Activated naive CD4-positive, alpha-beta T cell treated with anti-CD3 and anti-CD28 coated beads, Interleukin-2, amount 10 ng/mL, durations not matched to agents 7 days and 5 days (primary cell): ENCODE measurements at regions not wholly inside any gene's neighbourhood (a gene's known extent, or its start where the extent isn't known, plus 50 kb on each side); places are given as distances from the start of the nearest gene placed in this dataset.
"Not testable (repeated sequence)": the region's sequence is repeated elsewhere in the genome, so short reads cannot be mapped to it uniquely, and the experiment has no call there.

ENCODE experiments used
- CTCF ChIA-PET: fragments of 350-600 bp; sonication (Branson Sonifier 250); formaldehyde crosslinking; loops from one replicate; lab custom pipeline; 2021; ENCODE audit warnings: antibody characterized with exemption; lab: Charles Lee
- DNase-seq: peaks from one replicate; pipeline ENCODE4 v3.0.0-alpha.2; 2020
- H3K27ac Mint-ChIP-seq: one replicate; pipeline ENCODE4 v1.8.0; 2021; ENCODE audit warnings: mild to moderate bottlenecking, moderate library complexity, mixed read lengths
- H3K27me3 Mint-ChIP-seq: one replicate; pipeline ENCODE4 v1.8.0; 2021; ENCODE audit warnings: mild to moderate bottlenecking, mixed read lengths
- H3K36me3 Mint-ChIP-seq: one replicate; pipeline ENCODE4 v1.8.0; 2021; ENCODE audit warnings: mixed read lengths
- H3K4me1 Mint-ChIP-seq: one replicate; pipeline ENCODE4 v1.8.0; 2021; ENCODE audit warnings: mixed read lengths
- H3K4me3 Mint-ChIP-seq: one replicate; pipeline ENCODE4 v1.8.0; 2021; ENCODE audit warnings: mild to moderate bottlenecking, moderate library complexity, mixed read lengths
- H3K9me3 Mint-ChIP-seq: one replicate; pipeline ENCODE4 v1.8.0; 2021; ENCODE audit warnings: mixed read lengths

DNA sequence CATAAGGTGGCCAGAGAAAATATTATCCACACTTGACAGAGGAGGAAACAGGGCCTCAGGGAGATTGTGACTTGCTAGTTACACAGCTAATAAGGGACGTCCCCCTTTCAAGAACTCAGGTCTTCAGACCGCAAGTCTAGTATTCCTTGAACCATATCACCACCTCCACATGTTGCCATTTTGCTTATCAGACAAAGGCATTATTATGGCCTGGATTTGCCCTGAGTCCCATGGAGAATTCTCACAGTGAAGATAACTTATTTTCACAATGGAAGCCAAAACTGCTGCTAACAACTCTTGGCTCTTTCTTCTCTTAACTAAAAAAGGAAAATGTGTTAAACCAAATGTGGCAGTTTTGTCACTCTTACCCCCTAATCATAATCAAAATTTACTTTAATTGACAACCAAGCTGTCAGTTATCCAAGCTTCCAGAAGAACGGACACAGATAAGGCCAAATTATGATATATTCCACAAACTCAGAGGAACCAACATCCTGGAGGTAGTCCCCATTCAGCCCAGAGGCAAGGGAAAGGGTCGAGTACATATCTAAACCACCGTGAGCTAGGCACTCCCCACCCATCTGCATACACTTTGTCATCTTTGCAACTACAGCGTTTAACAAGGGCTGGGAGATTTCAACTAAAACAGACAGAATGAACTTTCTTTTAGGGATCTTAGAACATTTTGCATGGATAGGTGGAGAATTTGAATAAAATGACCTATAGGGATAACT lies 63.6 kb upstream of the THBS1 start:
- H3K27me3 Mint-ChIP-seq, result peaks cover 14% of the 10 kb centered on the region
- no peak for DNase-seq
- H3K9me3 Mint-ChIP-seq, result peaks cover 8% of the 10 kb centered on the region
- CTCF ChIA-PET, result no interaction called here
- no peak overlapping the region for H3K4me3 Mint-ChIP-seq
- no peaks in the 10 kb centered on the region for H3K4me1 Mint-ChIP-seq
- H3K36me3 Mint-ChIP-seq, result no peaks in the 10 kb centered on the region
- no peak overlapping the region for H3K27ac Mint-ChIP-seq

DNA sequence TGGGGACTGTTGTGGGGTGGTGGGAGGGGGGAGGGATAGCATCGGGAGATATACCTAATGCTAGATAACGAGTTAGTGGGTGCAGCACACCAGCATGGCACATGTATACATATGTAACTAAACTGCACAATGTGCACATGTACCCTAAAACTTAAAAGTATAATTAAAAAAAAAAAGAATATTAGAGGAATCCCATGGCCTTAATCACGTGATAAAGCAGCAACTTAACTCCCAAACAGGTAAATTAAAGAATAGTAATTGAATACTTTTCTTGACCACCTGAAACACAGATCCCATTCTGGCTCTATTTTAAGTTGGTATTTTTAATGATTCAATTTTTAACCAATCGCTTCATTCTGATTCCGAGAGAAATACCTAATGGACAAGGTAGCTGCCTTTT lies 56.9 kb upstream of the THBS1 start:
- H3K4me3 Mint-ChIP-seq, H3K36me3 Mint-ChIP-seq, H3K9me3 Mint-ChIP-seq, DNase-seq, H3K4me1 Mint-ChIP-seq, H3K27ac Mint-ChIP-seq, CTCF ChIA-PET: not testable (repeated sequence)
- H3K27me3 Mint-ChIP-seq, result peaks cover 14% of the 10 kb centered on the region

DNA sequence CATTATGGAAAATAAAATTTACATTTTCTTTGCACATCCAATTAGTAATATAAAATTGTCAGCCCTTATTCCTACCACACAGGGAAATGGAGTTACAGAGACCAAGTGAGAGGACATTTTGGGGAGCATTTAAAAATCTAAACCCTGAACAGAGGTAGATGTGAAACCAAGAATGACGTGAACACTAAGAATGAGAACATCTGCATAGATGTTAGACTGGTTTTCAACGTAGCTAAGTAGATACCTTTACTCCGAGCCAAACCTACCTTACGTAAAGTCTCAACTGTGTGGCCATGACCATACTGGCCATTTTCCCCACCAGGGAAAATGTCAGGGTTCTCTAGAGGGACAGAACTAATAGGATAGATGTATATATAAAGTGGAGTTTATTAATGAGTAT lies 51.4 kb upstream of the THBS1 start:
- DNase-seq, result no peak
- Mint-ChIP-seq H3K36me3 (no peaks in the 10 kb centered on the region), H3K4me1 (no peaks in the 10 kb centered on the region), H3K9me3 (peaks cover 2% of the 10 kb centered on the region), H3K4me3 (no peak overlapping the region), H3K27me3 (peaks cover 34% of the 10 kb centered on the region), H3K27ac (no peak overlapping the region)
- CTCF ChIA-PET, result no interaction called here

DNA sequence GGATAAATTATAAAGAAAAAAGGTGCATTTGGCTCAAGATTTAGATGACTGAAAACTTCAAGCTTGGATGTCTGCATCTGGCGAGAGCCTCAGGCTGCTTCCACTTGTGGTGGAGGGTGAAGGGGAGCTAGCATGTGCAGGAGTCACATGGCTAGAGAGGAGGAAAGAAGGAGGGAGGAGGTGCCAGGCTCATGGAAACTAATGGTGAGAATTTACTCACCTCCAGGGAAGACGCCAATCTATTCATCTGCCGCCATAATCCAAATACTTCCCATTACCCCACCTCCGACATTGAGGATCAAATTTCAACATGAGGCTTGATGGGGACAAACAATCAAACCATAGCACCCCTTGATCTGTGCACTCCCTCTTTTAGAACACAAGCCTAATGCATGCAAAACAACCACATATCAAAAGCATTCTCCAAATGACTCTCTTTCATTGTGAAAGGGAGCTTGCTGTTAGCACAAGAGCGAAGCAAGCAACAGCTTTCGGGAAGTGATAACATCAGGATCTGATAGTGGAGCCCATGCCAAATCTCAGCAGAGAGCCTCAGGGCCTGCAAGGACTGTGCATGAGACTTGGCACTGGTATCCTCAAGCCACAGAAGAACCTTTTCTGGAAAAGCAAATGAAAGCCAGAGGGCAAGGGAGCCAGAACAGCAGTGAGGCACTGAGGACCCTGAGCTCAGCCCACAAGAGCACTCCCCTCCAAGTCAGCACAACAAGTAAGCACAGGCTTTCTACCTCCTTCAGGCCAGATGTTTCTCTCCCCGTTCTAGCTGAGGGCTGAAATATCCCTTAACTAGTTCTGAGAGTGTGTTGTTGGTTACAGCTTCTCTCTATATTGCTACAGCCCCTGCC lies 50.2 kb upstream of the THBS1 start:
- peaks cover 32% of the 10 kb centered on the region for H3K27me3 Mint-ChIP-seq
- H3K27ac Mint-ChIP-seq, result no peak overlapping the region
- H3K9me3 Mint-ChIP-seq, result no peaks in the 10 kb centered on the region
- H3K36me3 Mint-ChIP-seq, result no peaks in the 10 kb centered on the region
- CTCF ChIA-PET, result no interaction called here
- DNase-seq, result no peak
- no peaks in the 10 kb centered on the region for H3K4me1 Mint-ChIP-seq
- no peak overlapping the region for H3K4me3 Mint-ChIP-seq
